ENCODE measurements at regions not wholly inside any gene's neighbourhood (a gene's known extent, or its start where the extent isn't known, plus 50 kb on each side); places are given as distances from the start of the nearest gene placed in this dataset.

GRCh38 chr13:66033924-66034323, 1196.2 kb downstream of the PCDH9 start:
- Mint-ChIP-seq H3K36me3 (ENCODE audit: low read depth, unreplicated experiment) (no peaks in the 10 kb centered on the region), H3K27me3 (ENCODE audit: low read depth, unreplicated experiment) (no peaks in the 10 kb centered on the region), H3K27ac (ENCODE audit: unreplicated experiment) (no peak overlapping the region), H3K4me3 (ENCODE audit: unreplicated experiment) (no peak overlapping the region), H3K4me1 (ENCODE audit: low read depth, unreplicated experiment) (no peaks in the 10 kb centered on the region), H3K9me3 (ENCODE audit: unreplicated experiment) (no peaks in the 10 kb centered on the region)
- H3K36me3 ChIP-seq (ENCODE audit: insufficient read depth, low read length), result no peaks in the 10 kb centered on the region
- no peak overlapping the region for H3K9ac ChIP-seq (ENCODE audit: low read length)
- no peak for TF ChIP-seq EZH2 (IDR thresholded peaks at IDR 0.05; ENCODE audit: insufficient read depth, low read length)
- TF ChIP-seq CTCF (IDR thresholded peaks at IDR 0.05; ENCODE audit: insufficient read depth, low read depth, low read length), result no peak
- H3K4me2 ChIP-seq (ENCODE audit: low read length), result no peak overlapping the region
- H2AFZ ChIP-seq (ENCODE audit: low read depth, low read length), result no peak overlapping the region
- H4K20me1 ChIP-seq (ENCODE audit: insufficient read depth, low read length), result no peaks in the 10 kb centered on the region
- H3K79me2 ChIP-seq (ENCODE audit: insufficient read depth, low read length), result no peaks in the 10 kb centered on the region
- no peaks in the 10 kb centered on the region for H3K27me3 ChIP-seq (ENCODE audit: insufficient read depth, low read length)
- no peak overlapping the region for H3K27ac ChIP-seq (ENCODE audit: low read depth, low read length)
- DNase-seq (ENCODE audit: low read depth) (no peak), FAIRE-seq (no peak)
- H3K4me3 ChIP-seq (ENCODE audit: insufficient read depth, low read depth, low read length), result no peak overlapping the region
- no peaks in the 10 kb centered on the region for H3K4me1 ChIP-seq (ENCODE audit: insufficient read depth, low read length)
- no peaks in the 10 kb centered on the region for H3K9me3 ChIP-seq (ENCODE audit: insufficient read depth, low read depth, low read length)

GRCh38 chr13:66021846-66022245, 1208.3 kb downstream of the PCDH9 start:
- Mint-ChIP-seq H3K36me3 (ENCODE audit: low read depth, unreplicated experiment) (no peaks in the 10 kb centered on the region), H3K27me3 (ENCODE audit: low read depth, unreplicated experiment) (no peaks in the 10 kb centered on the region), H3K4me3 (ENCODE audit: unreplicated experiment) (no peak overlapping the region), H3K9me3 (ENCODE audit: unreplicated experiment) (no peaks in the 10 kb centered on the region), H3K27ac (ENCODE audit: unreplicated experiment) (no peak overlapping the region), H3K4me1 (ENCODE audit: low read depth, unreplicated experiment) (no peaks in the 10 kb centered on the region)
- Histone ChIP-seq H3K4me3 (ENCODE audit: insufficient read depth, low read depth, low read length) (no peak overlapping the region), H3K4me2 (ENCODE audit: low read length) (no peak overlapping the region), H3K27me3 (ENCODE audit: insufficient read depth, low read length) (no peaks in the 10 kb centered on the region), H3K27ac (ENCODE audit: low read depth, low read length) (no peak overlapping the region), H3K9me3 (ENCODE audit: insufficient read depth, low read depth, low read length) (no peaks in the 10 kb centered on the region), H3K36me3 (ENCODE audit: insufficient read depth, low read length) (no peaks in the 10 kb centered on the region), H3K9ac (ENCODE audit: low read length) (no peak overlapping the region), H2AFZ (ENCODE audit: low read depth, low read length) (no peak overlapping the region), H3K79me2 (ENCODE audit: insufficient read depth, low read length) (no peaks in the 10 kb centered on the region), H4K20me1 (ENCODE audit: insufficient read depth, low read length) (no peaks in the 10 kb centered on the region), H3K4me1 (ENCODE audit: insufficient read depth, low read length) (no peaks in the 10 kb centered on the region)
- DNase-seq (ENCODE audit: low read depth) (no peak), FAIRE-seq (no peak)
- TF ChIP-seq EZH2 (IDR thresholded peaks at IDR 0.05; ENCODE audit: insufficient read depth, low read length), result no peak
- TF ChIP-seq CTCF (IDR thresholded peaks at IDR 0.05; ENCODE audit: insufficient read depth, low read depth, low read length), result no peak

- Mint-ChIP-seq H3K27me3 (ENCODE audit: low read depth, unreplicated experiment) (no peaks in the 10 kb centered on the region), H3K4me1 (ENCODE audit: low read depth, unreplicated experiment) (peaks cover 5% of the 10 kb centered on the region), H3K4me3 (ENCODE audit: unreplicated experiment) (no peak overlapping the region), H3K27ac (ENCODE audit: unreplicated experiment) (no peak overlapping the region), H3K9me3 (ENCODE audit: unreplicated experiment) (peaks cover 5% of the 10 kb centered on the region), H3K36me3 (ENCODE audit: low read depth, unreplicated experiment) (no peaks in the 10 kb centered on the region)
- Histone ChIP-seq H3K9ac (ENCODE audit: low read length) (no peak overlapping the region), H3K79me2 (ENCODE audit: insufficient read depth, low read length) (no peaks in the 10 kb centered on the region), H3K4me2 (ENCODE audit: low read length) (no peak overlapping the region), H2AFZ (ENCODE audit: low read depth, low read length) (no peak overlapping the region), H3K4me3 (ENCODE audit: insufficient read depth, low read depth, low read length) (no peak overlapping the region), H3K9me3 (ENCODE audit: insufficient read depth, low read depth, low read length) (no peaks in the 10 kb centered on the region), H4K20me1 (ENCODE audit: insufficient read depth, low read length) (no peaks in the 10 kb centered on the region), H3K27me3 (ENCODE audit: insufficient read depth, low read length) (no peaks in the 10 kb centered on the region), H3K27ac (ENCODE audit: low read depth, low read length) (no peak overlapping the region), H3K36me3 (ENCODE audit: insufficient read depth, low read length) (no peaks in the 10 kb centered on the region), H3K4me1 (ENCODE audit: insufficient read depth, low read length) (no peaks in the 10 kb centered on the region)
- no peak for TF ChIP-seq EZH2 (IDR thresholded peaks at IDR 0.05; ENCODE audit: insufficient read depth, low read length)
- TF ChIP-seq CTCF (IDR thresholded peaks at IDR 0.05; ENCODE audit: insufficient read depth, low read depth, low read length), result no peak
- no peak for DNase-seq (ENCODE audit: low read depth)
- FAIRE-seq, result no peak
Observed at GRCh38 chr13:66014771-66015170, 1215.4 kb downstream of the PCDH9 start.

Data from astrocyte (in vitro differentiated cells and primary cell).